IMR-90 (cell line): ENCODE measurements at regions not wholly inside any gene's neighbourhood (a gene's known extent, or its start where the extent isn't known, plus 50 kb on each side); places are given as distances from the start of the nearest gene placed in this dataset.

ENCODE experiments used
- CTCF ChIP-seq: conservative IDR thresholded peaks from 2 replicates; pipeline ENCODE4 v1.5.1; 2012; ENCODE audit warnings: mild to moderate bottlenecking, low read depth, low read length, improper control_type of control experiment
- POLR2A ChIP-seq: IDR thresholded peaks from 2 replicates; pipeline ENCODE4 v1.6.1; 2012; ENCODE audit warnings: mild to moderate bottlenecking, low read depth, low read length
- RAD21 ChIP-seq: IDR thresholded peaks from 2 replicates; pipeline ENCODE4 v1.6.1; 2012; ENCODE audit warnings: low read length, improper control_type of control experiment

GRCh38 chr13:55062662-55063061 is 2034.0 kb downstream of the OLFM4 start:
- no peak for TF ChIP-seq RAD21
- no peak for TF ChIP-seq POLR2A
- TF ChIP-seq CTCF, result no peak
